Midbrain (tissue), 1 donor: ENCODE measurements at regions not wholly inside any gene's neighbourhood (a gene's known extent, or its start where the extent isn't known, plus 50 kb on each side); places are given as distances from the start of the nearest gene placed in this dataset.
"Not testable (repeated sequence)": the region's sequence is repeated elsewhere in the genome, so short reads cannot be mapped to it uniquely, and the experiment has no call there.

Experiments used
- DNase-seq: peaks from one replicate; lab custom pipeline; 2025; lab: John Stamatoyannopoulos, UW

GRCh38 chr19:13652810-13653590 lies 111.3 kb upstream of the MRI1 start:
- DNase-seq: no peak

DNA sequence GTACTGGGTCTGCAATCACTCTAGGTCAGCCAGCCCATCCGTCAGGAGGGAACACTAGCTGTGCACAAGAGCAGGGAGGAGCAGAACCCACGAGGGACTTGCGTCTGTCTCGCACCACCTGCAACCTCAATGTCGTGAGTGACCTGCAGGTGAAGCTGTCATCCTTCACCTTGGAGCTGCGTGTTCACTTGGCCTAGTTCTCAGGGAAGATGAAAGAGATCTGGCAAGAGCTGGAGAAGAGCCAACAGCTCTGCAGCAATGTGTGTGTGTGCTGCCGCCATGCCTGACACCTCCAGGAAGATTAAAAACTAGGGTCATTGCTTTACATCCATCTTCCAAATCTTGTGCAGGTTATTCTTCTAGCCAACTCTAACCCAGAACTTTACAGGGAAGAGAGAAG lies 117.6 kb upstream of the MRI1 start:
- no peak for DNase-seq

- no peak for DNase-seq
Observed at GRCh38 chr19:13644645-13645044, 119.7 kb upstream of the MRI1 start.

DNA sequence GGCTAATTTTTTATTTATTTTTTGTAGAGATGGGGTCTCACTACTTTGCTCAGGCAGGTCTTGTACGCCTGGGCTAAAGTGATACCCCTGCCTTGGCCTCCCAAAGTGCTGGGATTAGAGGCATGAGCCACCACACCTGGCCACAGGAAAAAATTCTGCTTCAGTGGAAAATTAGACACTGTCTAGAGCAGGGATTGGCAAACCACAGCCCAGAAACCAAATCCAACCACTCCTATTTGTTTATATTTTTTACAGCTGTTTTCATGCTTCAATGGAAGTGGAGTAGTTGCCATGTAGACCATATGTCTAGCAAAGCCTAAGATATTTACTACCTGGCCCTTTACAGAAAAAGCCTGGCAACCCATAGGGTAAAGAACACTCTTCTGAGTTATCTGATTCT lies 123.7 kb upstream of the MRI1 start:
- no peak for DNase-seq

DNA sequence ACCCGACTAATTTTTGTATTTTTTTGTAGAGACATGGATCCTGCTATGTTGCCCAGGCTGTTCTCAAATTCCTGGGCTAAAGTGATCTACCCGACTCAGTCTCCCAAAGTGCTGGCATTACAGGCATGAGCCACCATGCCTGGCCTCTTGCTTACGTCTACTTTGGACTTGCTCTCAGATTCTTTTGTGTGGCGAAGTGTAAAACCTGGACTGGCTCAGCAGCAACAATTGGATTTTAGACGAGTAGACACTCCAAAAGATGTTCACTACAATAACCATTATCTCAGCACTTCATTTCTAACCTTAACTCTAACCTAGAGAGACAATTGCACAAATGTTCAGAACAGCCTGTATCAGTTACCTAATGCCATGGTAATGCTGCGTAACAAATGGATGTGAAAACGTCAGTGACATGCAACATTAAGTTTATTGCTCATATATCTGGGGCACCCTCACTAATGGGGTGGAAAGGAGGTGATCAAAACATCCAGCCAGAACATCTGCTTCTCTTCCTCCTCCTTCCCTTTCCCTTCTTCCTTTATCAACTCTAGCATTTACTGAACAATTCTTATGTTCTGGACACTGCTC lies 124.9 kb upstream of the MRI1 start:
- DNase-seq: no peak

- no peak for DNase-seq
Observed at GRCh38 chr19:13637664-13638063, 126.7 kb upstream of the MRI1 start.

GRCh38 chr19:13634658-13635057 lies 128.4 kb upstream of the CACNA1A start:
- DNase-seq: no peak

- DNase-seq: no peak
Observed at GRCh38 chr19:13633522-13633922, 127.2 kb upstream of the CACNA1A start.

DNA sequence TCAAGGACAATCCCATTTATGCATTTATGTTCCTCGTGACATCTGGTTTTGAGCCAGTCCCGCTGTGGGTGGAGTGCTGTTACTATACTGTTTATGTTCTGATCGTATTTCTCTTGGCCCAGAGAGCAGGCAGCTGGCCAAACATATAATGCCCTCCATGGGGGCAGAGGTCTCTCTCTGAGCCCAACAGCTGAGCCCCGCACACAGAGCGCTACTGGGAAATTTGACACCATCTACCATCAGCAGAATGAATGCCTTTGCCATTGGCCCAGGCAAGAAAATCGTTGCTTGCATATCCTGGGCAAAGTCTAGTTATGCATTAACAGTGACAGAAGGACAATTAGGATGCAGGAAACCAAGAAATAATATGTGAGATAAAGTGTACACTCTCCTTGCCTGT lies 126.8 kb upstream of the CACNA1A start:
- DNase-seq: no peak

DNA sequence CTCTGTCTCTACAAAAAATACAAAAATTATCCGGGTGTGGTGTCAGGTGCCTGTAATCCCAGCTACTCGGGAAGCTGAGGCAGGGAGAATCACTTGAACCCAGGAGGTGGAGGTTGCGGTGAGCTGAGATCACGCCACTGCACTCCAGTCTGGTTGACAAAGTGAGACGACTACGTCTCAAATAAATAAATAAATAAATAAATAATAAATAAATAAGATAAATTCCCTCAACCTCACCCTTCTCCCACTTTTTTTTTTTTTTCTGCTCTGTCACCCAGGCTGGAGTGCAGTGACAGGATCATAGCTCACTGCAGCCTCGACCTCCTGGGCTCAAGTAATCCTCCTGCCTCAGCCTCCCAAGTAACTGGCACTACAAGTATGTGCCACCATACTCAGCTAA lies 125.9 kb upstream of the CACNA1A start:
- not testable (repeated sequence) for DNase-seq

DNA sequence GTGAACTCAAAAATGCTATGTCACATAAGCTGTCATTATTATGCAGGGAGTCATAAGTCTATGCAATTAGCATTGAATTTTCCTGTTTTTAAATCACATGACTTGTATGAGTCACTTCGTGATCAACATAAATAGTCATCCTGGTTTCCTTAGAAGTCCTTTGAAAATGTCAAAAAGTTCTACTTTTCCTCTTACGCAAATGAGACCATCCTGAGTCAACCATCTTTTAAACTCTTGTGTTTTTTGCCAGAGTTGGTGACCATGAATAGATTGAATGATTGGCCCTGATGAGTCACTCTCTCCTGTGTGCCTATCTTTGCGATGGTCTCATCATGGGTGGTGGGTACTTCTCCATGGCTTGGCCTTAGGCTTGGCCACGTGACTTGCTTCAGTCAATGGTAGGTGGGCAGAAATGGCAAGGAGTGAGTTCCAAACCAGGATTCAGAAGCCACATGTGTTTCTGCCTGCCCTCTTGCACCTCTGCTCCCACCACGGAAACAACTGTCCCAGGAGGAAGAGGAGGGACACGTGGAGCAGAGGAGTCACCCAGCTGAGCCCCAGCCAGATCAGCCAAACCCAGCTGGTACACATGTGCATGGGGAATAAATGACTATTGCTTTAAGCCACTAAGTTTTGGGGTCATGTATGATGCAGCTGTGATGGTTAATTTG lies 123.5 kb upstream of the CACNA1A start:
- DNase-seq: no peak

DNA sequence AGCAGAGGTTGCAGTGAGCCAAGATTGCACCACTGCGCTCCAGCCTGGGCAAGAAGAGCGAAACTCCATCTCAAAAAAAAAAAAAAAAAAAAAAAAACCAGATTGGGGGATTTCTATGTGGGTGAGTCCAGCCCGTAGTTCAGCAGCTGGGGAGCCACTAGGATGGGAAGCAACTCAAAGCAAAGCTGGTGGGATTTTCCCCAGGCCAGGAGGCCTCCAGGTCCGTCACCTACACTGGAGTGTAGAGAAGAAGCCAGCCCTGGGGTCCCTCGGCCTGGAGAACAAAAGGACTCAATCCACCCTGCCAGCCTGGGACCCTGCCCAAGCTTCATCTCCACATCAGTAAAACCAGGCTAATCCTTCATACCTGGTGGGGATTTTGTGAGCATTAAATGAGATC lies 121.3 kb upstream of the CACNA1A start:
- no peak for DNase-seq

- no peak for DNase-seq
Observed at GRCh38 chr19:13623716-13624710, 117.7 kb upstream of the CACNA1A start.

- DNase-seq: no peak
Observed at GRCh38 chr19:13622766-13623715, 116.8 kb upstream of the CACNA1A start.

DNA sequence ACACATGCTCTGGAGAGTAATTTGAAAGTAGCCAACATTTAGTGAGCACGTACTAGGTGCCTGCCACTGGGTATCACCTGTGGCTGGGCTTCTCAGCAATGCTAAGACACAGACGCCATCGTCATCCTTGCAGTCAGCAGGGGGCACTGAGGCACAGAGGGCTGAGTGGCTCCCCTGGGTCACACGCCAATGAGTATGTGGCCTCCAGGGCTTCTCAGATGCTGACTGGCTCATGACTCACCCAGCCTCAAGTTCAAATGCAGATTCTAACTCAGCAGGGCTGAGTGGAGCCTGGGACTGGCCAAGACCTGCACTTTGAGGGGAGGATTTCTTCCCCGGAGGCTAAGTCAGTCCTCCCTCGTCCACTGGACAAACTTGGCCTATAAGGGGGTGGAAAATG lies 115.1 kb upstream of the CACNA1A start:
- no peak for DNase-seq

GRCh38 chr19:13619203-13619632 lies 112.9 kb upstream of the CACNA1A start:
- no peak for DNase-seq

DNA sequence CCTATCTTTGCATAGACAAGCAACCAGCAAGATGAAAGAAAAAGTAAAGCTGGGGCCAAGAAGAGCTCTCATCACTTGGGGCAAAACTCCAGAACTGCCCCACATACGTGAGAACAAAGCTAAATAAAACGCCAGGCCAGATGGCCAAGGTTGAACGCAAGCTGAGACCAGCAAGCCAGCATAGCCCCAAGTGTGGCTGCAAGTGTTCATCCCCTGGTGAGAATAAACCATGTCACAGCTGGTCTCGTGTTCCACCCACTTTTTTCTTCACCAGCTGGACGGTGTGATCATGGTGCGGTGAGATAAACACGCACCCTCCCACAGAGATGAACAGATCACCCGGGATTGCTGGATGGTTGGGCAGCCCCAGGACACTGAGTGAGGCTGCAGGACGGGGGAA lies 109.6 kb upstream of the CACNA1A start:
- DNase-seq: no peak

- no peak for DNase-seq
Observed at GRCh38 chr19:13613447-13613846, 107.2 kb upstream of the CACNA1A start.

DNA sequence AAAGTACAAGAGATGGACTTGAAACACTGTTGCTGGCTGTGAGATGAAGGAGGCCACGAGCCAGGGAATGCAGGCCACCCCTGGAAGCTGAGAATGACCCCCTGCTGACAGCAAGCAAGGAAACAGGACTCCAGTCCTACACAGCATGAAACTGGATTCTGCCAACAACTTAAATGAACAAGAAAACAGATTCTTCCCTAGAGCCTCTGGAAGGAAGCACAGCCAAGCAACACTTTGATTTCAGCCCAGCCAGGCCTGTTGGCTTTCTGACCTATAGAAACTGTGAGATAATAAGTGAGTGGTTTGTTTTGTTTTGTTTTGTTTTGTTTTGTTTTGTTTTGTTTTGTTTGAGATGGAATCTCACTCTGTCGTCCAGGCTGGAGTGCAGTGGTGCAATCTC lies 105.3 kb upstream of the CACNA1A start:
- DNase-seq: no peak

DNA sequence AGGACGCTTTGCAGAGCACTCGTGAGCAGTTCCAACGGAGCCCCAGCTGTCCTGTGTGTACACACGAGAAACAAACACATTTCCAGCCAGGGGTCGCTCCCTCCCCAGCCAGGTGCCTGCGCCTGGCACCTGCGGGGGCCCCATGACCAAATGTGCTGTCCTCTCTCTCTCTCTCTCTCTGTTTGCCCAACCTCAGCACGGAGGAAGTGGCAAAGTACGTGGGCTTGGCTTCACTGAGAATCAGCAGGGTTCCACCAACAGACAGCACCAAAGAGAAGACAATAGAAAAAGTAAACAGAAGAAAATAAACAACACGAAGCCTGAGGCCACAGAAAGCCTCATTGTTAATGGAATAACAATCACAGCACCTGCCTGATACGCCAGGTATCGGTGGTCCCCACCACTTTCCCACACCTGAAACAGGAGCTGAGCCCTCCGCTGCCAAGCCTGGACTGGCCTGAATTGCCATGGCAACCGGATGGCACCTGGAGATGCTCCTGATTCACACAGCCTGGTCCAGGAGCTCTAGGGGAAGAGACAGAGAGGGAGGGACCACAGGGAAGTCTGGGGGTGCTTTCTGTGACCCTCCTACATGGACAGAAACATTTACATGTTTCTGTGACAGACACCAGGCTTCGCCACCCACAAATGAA lies 103.9 kb upstream of the CACNA1A start:
- DNase-seq: no peak
